Activated effector memory CD4-positive, alpha-beta T cell treated with anti-CD3 and anti-CD28 coated beads, Interleukin-2, amount 50 U/mL, for 16 hours (primary cell): ENCODE measurements at regions not wholly inside any gene's neighbourhood (a gene's known extent, or its start where the extent isn't known, plus 50 kb on each side); places are given as distances from the start of the nearest gene placed in this dataset.

Experiments
- DNase-seq: peaks from one replicate; pipeline ENCODE4 v3.0.0-alpha.2; 2020

- no peak for DNase-seq
Observed at GRCh38 chr13:109669956-109670355, 116.4 kb downstream of the IRS2 start.

GRCh38 chr13:109669234-109669612 is 117.2 kb downstream of the IRS2 start:
- no peak for DNase-seq

DNA sequence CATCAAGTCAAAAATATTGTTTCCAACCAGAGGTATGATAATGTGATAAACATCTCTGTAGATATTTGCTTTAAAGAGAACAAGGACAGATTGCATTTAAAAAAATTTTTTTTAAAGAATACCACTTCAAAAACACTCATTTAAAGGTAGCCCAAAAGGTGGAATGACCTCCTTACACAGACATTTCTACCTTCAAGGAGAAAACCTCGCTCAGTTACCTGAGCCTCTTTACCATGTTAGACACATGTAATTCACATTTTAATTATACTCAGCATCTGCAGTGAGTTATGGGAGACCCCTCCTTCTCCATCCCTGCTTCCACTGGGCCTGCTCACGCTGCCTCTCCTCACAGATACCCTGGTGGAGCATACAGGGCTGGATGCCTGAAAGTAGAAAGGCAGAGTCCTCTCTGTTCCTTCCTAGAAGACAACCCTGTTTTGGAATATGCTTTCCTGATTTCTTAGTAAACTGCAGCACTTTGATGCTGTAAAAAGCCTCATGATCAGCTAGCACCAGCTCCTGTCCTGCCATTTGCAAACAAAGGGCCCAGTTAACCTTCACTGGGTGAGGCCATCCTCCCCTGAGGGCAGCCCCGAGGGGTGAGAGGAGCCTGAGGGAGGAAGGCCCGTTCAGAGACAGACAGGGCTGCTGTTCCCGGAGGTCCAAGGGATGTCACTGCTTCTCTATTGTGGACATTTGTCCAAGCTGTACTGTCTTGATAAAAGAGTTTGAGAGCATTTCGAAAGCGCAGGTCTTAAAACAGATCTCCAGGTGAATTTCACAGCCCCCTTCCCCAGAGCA is 117.8 kb downstream of the IRS2 start:
- no peak for DNase-seq

DNA sequence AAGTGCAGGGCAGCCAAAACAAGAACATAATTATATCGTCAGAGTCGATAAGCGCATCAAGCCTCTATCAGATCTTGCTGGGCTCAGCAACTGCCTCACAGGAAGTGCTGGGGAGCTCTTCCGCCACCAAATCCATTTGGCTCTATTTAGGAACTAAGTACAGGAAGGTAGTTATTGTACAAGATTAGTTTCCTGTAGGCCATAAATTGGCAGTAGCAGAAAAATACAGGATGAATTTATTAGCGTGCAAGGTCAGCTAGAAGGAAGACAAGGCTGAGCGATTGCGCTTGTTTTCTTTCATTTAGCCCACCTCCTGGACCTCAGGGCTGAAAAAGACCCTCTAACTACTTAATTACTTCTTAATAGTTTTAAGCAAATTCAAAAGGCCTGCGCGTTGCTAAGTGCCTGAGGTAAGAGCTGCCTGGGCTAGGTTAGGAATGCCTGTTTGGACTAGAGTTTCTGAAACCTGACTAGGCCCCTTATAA is 118.5 kb downstream of the IRS2 start:
- DNase-seq = no peak

- DNase-seq = no peak
Observed at GRCh38 chr13:109667056-109667455, 119.3 kb downstream of the IRS2 start.

DNA sequence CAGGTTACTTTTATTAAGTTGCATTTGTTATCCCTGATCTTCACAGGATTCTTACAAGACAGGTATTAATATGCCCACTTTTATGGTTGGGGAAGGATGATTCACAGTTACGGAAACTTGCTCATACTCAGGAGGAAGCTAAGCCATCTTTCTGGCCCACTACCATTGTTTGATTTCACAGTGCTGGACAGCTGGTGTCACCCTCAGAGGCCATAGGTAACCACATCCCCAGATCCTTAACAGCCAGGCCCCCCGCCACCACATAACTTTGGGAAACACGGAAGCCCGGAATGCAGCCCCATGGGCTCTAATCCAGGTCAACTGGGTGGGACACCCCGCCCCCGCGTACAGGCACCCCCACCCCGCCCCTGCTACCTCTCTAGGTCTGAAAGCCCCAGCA is 119.7 kb downstream of the IRS2 start:
- no peak for DNase-seq

DNA sequence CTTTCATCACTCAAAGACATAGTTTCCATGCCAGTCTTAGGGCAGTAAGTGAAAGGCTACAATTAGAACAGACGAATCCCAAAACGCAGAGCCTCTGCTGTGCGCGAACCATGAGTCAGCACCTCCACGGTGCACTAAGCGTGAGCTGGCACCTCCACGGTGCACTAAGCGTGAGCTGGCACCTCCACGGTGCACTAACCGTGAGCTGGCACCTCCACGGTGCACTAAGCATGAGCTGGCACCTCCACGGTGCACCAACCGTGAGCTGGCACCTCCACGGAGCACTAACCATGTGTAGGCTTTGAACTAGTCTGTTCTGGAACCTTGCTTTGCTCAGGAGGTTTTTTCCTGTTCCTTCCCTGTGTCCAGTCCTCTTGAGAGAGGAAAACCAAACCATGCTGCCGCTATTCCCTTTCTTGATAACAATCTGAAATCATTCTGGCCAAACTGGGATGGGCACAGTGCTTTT is 120.6 kb downstream of the IRS2 start:
- DNase-seq = no peak

DNA sequence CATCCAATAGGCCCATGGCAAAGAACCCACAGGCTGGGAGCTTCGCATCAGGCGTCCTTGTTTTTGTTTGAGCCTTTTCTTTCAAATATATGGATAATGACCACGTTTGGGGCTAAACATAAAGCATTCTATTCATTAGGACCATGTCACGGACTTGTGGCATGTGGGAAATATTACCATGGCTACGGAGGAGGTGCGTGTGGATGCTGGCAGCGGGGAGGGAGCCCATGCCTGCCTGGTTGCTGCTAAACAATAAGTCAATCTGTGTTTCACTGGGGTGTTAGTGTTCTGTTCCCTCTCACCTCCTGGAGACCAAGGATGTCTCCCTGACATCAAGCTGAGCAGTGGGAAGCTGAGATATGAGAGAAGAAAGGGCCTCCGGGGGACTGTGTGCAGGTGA is 121.1 kb downstream of the IRS2 start:
- no peak for DNase-seq

DNA sequence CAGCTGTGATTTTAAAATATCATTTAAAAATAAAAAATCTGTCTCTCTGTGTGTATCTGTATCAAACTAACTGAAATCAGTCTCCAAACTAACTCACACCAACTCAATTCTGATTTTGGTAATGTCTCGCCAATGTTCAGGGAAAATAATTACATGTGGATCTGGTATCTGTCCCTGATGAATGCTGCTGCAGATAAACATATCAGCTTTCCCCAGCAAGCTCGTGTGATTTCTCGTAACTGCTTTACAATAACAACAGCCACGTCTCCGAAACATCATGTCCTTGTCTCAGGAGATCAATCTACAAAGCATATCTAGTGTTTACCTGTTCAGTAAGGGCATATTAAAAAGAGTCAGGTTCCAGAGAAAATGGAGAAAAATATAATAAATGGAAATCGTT is 129.0 kb downstream of the IRS2 start:
- DNase-seq = no peak

DNA sequence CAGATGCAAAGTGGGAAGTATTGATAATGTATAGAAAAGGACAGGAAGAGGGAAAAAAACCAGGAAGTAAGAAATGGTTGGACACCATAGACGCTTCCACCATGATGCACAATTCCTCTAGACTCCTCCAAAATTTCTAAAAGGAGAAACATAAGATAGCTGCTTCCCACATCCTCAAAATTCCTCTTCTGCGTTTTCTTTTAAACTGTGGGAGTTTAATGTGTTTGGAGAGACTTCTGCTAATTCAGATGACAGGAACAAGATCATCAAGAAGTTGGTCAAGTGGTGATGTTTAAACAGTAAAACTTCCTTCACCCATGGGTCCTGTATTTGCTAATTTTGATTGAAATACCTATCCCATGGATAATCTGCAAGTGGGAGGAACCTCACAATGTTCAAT is 130.2 kb downstream of the IRS2 start:
- no peak for DNase-seq

- DNase-seq = no peak
Observed at GRCh38 chr13:109655611-109656010, 130.8 kb downstream of the IRS2 start.

GRCh38 chr13:109655206-109655600 is 131.2 kb downstream of the IRS2 start:
- no peak for DNase-seq

DNA sequence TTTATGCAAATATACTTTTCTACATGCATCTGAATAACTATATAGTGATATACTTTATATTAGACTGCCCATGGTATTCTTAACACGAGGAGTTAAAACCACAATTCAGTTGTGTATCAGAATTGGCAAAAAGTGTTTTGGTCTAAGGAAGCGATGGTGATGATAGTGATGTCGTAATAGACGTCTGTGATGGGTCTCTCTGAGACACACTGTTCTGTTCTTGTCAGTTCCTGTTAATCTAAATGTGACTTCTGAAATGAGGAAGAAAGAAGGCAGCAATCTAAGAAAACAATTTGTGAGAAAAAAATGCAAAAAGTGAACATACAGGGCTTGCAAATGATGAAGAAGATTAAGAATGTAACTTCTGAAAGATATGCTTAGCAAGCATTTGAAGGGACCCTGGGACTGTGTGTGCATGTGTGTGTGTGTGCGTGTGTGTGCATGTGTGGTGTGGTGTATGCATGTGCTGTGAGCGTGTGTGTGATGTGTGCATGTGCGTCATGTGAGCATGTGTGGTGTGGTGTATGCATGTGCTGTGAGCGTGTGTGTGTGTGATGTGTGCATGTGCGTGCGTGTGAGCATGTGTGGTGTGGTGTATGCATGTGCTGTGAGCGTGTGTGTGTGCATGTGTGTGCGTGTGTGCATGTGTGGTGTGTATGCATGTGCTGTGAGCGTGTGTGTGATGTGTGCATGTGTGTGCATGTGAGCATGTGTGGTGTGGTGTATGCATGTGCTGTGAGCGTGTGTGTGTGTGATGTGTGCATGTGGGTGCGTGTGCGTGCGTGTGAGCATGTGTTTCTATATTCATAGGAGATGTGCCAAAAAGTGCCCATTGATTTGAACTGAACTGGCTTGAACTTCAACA is 131.8 kb downstream of the IRS2 start:
- DNase-seq = no peak

DNA sequence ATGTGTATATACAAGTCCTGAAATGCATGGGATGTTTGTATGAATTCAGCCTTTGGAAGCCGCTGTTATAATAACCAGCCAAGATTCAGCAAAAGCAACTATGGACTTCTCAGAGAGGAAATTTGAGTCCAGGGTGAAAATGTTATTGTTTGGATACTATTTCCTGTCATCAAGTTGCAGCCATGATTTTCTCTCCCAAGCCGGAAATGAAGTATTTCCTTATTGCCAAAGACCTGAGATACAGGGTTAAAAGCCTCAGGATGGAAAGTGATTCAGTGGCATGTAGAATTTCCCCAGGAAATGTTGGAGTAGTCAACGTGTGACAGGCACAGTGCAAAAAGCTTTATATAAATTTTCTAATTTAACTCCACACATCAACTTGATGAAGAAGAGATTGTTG is 133.9 kb downstream of the IRS2 start:
- DNase-seq = no peak

GRCh38 chr13:109651854-109652253 is 134.5 kb downstream of the IRS2 start:
- no peak for DNase-seq

GRCh38 chr13:109651311-109651710 is 135.1 kb downstream of the IRS2 start:
- no peak for DNase-seq

DNA sequence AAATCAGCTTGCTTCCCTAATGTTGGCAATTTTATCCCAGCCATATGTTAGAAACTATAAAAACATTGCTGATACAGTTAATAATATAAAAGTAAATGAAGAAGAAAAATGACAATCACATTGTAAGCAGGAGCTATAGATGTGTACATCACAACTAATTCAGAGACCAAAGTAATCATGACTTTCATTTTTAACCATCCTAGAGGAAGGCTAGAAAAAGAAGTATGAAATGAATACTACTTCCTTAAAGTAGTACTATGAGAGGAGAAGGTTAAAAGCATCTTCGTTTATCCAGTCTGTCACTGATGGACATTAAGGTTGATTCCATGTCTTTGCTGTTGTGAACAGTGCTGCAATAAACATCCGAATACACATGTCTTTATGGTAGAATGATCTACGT is 135.5 kb downstream of the IRS2 start:
- DNase-seq = no peak

DNA sequence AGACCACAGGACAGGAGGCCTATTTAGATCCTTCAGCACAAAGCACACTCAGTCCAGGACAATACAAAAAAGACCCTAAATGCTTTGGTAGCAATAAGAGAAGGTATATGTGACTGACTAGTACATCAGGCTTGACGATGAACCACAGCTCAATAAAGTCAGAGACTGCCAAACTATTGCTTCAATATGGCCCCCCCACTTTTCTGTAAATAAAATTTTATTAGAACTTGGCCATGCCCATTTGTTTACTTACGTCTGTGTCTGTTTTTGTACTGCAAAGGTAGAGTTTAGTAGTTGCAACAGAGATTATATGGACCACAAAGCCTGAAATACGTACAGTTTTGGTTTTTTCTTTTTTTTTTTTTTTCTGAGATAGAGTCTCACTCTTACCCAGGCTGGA is 136.7 kb downstream of the IRS2 start:
- DNase-seq = no peak

DNA sequence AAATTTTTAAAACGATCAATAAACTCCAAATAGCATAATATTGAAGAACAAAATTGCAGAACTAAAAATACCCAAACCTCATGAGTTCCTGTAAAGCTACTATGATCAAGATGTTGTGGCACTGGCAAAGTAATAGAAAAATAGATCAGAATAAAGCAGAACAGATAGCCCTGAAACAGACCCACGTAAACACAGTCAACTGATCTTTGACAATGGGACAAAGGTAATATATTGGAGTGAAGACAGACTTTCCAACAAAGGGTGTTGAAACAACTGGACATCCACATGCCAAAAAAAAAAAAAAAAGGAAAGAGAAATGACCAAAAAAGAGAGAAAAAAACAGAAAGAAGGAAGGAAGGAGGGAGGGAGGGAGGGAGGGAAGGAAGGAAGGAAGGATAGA is 138.7 kb downstream of the IRS2 start:
- DNase-seq = no peak

DNA sequence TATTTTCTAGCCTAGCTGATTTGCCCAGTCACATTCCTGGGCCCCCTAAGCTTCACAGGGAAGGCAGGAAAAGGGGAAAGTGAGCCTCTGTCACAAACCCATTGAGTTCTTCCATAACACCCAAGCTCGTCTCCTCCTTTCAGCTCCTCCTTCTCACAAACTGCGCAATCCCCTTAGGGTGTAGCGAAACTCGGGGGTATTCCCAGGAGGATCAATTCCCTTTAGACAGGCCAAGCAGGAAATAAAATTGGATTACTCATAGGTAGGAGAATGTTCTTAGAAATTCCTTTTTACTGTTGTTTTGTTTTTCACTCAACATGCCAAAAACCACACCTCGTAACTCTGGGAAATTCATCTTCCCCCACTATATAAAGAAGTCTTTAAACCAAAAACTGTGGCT is 139.3 kb downstream of the IRS2 start:
- DNase-seq = no peak

DNA sequence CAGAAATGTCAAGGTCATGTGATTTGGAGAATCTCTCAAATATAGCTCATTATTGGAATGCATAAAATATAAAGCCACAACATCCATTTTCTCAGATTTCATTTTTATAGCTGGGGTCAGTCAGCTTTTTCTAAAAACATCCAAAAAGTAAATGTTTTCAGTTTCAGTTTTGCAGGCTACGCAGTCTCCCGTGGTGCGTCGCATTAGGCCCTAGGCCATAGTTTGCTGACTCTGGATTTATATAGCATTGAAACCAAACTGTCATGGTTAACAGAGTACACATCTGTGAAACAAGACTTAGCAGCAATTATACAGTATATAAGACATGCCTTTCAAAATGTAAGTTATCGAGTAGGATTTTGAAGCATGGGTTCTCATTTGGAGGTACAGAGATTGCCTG is 140.0 kb downstream of the IRS2 start:
- no peak for DNase-seq

DNA sequence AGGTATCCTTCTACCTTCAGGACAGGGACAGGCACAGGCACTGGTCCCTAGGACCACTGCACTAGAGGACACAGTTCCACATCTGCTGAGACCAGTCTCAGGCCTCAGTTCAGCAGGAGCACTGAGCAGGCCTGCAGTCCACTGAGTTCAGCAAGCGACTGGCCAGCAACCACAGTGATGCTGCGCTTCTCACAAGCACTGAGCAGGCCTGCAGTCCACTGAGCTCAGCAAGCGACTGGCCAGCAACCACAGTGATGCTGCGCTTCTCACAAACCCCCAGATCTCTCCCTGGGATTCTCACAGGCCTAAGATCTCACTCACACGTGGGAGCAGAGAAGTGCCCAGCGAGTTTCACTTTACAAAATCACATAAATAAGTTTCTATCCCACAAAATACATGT is 140.6 kb downstream of the IRS2 start:
- DNase-seq = no peak

- no peak for DNase-seq
Observed at GRCh38 chr13:109644956-109645355, 141.4 kb downstream of the IRS2 start.

DNA sequence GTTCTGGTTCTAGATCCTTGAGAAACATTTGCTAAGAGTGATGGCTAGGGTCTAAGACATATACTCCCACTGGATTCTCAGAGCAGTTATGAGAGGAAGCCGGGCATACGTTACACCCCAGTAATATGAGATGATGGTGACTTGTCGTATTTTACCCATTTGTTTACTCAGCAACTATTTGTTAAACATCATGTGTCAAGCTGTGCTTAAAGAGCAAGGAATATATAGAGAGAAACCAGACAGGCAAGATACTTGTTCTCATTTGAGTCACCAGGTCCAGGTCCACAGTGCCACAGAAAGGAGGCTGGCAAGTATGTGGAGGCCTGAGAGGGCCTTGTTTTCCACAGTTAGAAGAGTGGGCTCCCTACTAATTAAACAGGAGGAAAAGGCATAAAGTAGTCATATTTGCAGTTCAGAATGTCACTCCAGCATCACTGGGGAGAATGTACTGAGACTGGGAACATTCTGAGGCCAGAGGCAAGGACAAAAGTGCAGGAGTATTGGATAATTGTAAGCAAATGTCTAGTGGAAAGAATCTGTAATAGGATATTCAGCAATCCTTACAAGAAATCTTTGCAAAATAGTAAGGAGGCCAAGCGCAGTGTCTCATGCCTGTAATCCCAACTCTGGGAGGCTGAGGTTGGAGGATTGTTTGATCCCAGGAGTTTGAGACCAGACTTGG is 142.2 kb downstream of the IRS2 start:
- no peak for DNase-seq
